K562 (cell line): ENCODE measurements at regions not wholly inside any gene's neighbourhood (a gene's known extent, or its start where the extent isn't known, plus 50 kb on each side); places are given as distances from the start of the nearest gene placed in this dataset.

Source experiments
- ATAC-seq: fragments of 200-7000 bp; cut with Tn5 transposase; 3 replicates; pipeline ENCODE4 v1.9.1; 2020; ENCODE audit warnings: moderate library complexity
- BruUV-seq: library from RNA; stranded (reverse); fragments of 400-500 nt; replicated peaks from 2 replicates; lab custom pipeline; 2021; lab: Mats Ljungman, UMichigan
- CTCF ChIA-PET: fragments of 300-600 bp; formaldehyde crosslinking; extraction: SDS; loops from one replicate; lab custom pipeline; 2021; ENCODE audit warnings: low intra/inter-chr PET ratio; lab: Yijun Ruan, JAX
- POLR2A ChIA-PET: fragments of 300-600, 350-650 bp; sonication (Branson Sonifier 250); formaldehyde crosslinking; extraction: SDS; loops from one replicate; lab custom pipeline; 2021; ENCODE audit warnings: antibody characterized with exemption, inconsistent platforms; lab: Yijun Ruan, JAX
- DNase-seq, 4 experiments: peaks; one replicate each; pipeline versions ENCODE4 v3.0.0 to v3.0.0-alpha.2; 2011 to 2018; ENCODE audit warnings: low spot score in 3 of 4, mixed read lengths in 3 of 4; ENCODE audit errors: extremely low read depth in 1 of 4
- FAIRE-seq: peaks from 2 replicates; lab custom pipeline; 2011; peaks lifted over from hg19 to GRCh38; lab: Jason Lieb, UNC
- H2AFZ ChIP-seq: 2 replicates; pipeline ENCODE4 v1.6.0; 2011; ENCODE audit warnings: low read depth, low read length, control low read depth, inconsistent platforms
- H3K27ac ChIP-seq: fragments of 200-600 bp; 3 replicates; pipeline ENCODE4 v1.8.0; 2011; ENCODE audit warnings: low read depth, mild to moderate bottlenecking, control low read depth, inconsistent platforms, low read length, moderate library complexity, mixed read lengths; ENCODE audit errors: extremely low read depth
- H3K27me3 ChIP-seq, 2 experiments: fragments of 300-600 bp in 1 of 2; 2 replicates in 1 of 2; 3 replicates in 1 of 2; pipeline versions ENCODE4 v1.6.0 to v1.8.0; 2011; ENCODE audit warnings: inconsistent platforms in 2 of 2, low read length in 2 of 2, mild to moderate bottlenecking in 1 of 2, mixed read lengths in 1 of 2, moderate library complexity in 1 of 2; ENCODE audit not compliant: control insufficient read depth in 2 of 2, insufficient read depth in 2 of 2
- H3K36me3 ChIP-seq: fragments of 300-600 bp; 3 replicates; pipeline ENCODE4 v1.8.0; 2011; ENCODE audit warnings: mild to moderate bottlenecking, low read length, inconsistent platforms; ENCODE audit not compliant: control insufficient read depth, insufficient read depth
- H3K4me1 ChIP-seq, 2 experiments: fragments of 200-600 bp in 1 of 2; replicated peaks in 1 of 2; 2 replicates in 1 of 2; 3 replicates in 1 of 2; pipeline versions ENCODE4 v1.5.1 to v1.8.0; 2011; ENCODE audit warnings: inconsistent platforms in 2 of 2, low read length in 2 of 2, mild to moderate bottlenecking in 1 of 2, mixed read lengths in 1 of 2, moderate library complexity in 1 of 2; ENCODE audit not compliant: control insufficient read depth in 2 of 2, insufficient read depth in 2 of 2
- H3K4me2 ChIP-seq: 2 replicates; pipeline ENCODE4 v1.6.1; 2011; ENCODE audit warnings: low read length, control low read depth, inconsistent platforms, mixed read lengths; ENCODE audit not compliant: insufficient read depth
- H3K4me3 ChIP-seq: fragments of 200-600 bp; sonication (generic), shearing (Covaris generic); 2 replicates; pipeline ENCODE4 v1.5.1; 2016; ENCODE audit warnings: control low read depth, inconsistent platforms
- H3K79me2 ChIP-seq: fragments of 200-600 bp; 3 replicates; pipeline ENCODE4 v1.8.0; 2011; ENCODE audit warnings: low read length, inconsistent platforms; ENCODE audit not compliant: control insufficient read depth, insufficient read depth
- H3K9ac ChIP-seq, 2 experiments: 2 replicates each; pipeline versions ENCODE4 v1.6.0 to v1.6.1; 2011; ENCODE audit warnings: low read depth in 2 of 2, low read length in 2 of 2, control low read depth in 1 of 2, inconsistent platforms in 1 of 2, mild to moderate bottlenecking in 1 of 2, mixed read lengths in 1 of 2; ENCODE audit not compliant: insufficient read depth in 1 of 2
- H3K9me1 ChIP-seq: one replicate; pipeline ENCODE4 v1.6.0; 2011; ENCODE audit warnings: inconsistent platforms, mild to moderate bottlenecking, low read length, moderate library complexity; ENCODE audit not compliant: control insufficient read depth, insufficient read depth
- H3K9me3 ChIP-seq: replicated peaks from 2 replicates; pipeline ENCODE4 v1.5.1; 2011; ENCODE audit warnings: low read depth, low read length, inconsistent platforms; ENCODE audit not compliant: control insufficient read depth, insufficient read depth
- H4K20me1 ChIP-seq: replicated peaks from 2 replicates; pipeline ENCODE4 v1.6.1; 2011; ENCODE audit warnings: low read length, inconsistent platforms, mixed read lengths; ENCODE audit not compliant: control insufficient read depth, insufficient read depth
- MCM5 ChIP-seq: fragments of 450-650 bp; IDR thresholded peaks from 2 replicates; pipeline ENCODE4 v1.6.1; 2016; ENCODE audit warnings: low read depth
- NFE2L1 ChIP-seq: fragments of 450-650 bp; IDR thresholded peaks from 2 replicates; pipeline ENCODE4 v1.6.1; 2016; ENCODE audit warnings: missing genetic modification characterization, low read depth, mild to moderate bottlenecking, missing compliant biosample characterization, moderate library complexity, borderline replicate concordance
- NR2C2 ChIP-seq, 2 experiments: fragments of 200-800 bp in 1 of 2; sonication (Bioruptor generic) in 1 of 2; sonication (generic) in 1 of 2; formaldehyde crosslinking in 1 of 2; IDR thresholded peaks; 2 replicates each; pipeline versions ENCODE4 v1.6.1 to v1.8.0; 2016 to 2022; ENCODE audit warnings: mild to moderate bottlenecking in 1 of 2, missing compliant biosample characterization in 1 of 2, missing genetic modification characterization in 1 of 2, missing genetic modification reagents in 1 of 2
- NR2F6 ChIP-seq: fragments of 450-650 bp; formaldehyde crosslinking; IDR thresholded peaks from 2 replicates; pipeline ENCODE4 v1.4.0; 2020; ENCODE audit warnings: mild to moderate bottlenecking
- ZNF444 ChIP-seq: fragments of 250-450 bp; sonication (Bioruptor Pico); IDR thresholded peaks from 2 replicates; pipeline ENCODE4 v1.4.0; 2020; ENCODE audit warnings: mild to moderate bottlenecking, moderate library complexity
- ZNF699 ChIP-seq: fragments of 250-450 bp; sonication (Bioruptor Pico); IDR thresholded peaks from 2 replicates; pipeline ENCODE4 v1.8.0; 2021; ENCODE audit warnings: mild to moderate bottlenecking, moderate library complexity; ENCODE audit not compliant: insufficient replicate concordance
- WGBS: fragments of 100-300 bp; shearing (Covaris generic); methylation state at CpG from one replicate; pipeline ENCODE4 v1.1.6; 2016; ENCODE audit warnings: low coverage, mixed read lengths; ENCODE audit not compliant: insufficient coverage; ENCODE audit errors: missing lambda C conversion rate; 5-methylcytosine and 5-hydroxymethylcytosine counted together
- in situ Hi-C: fragments of 300-500 bp; cut with MboI; formaldehyde crosslinking; loops from 4 replicates; pipeline ENCODE4 v1.15.0; 2018; ENCODE audit warnings: inconsistent platforms, mixed read lengths
- intact Hi-C: fragments of 100-400 bp; cut with micrococcal nuclease; formaldehyde crosslinking; loops from 2 replicates; pipeline ENCODE4 v1.14.2; 2022
- TF ChIP-seq, protein P1 (sequence below), 2 experiments: fragments of 450-650 bp in 1 of 2; sonication (generic) in 1 of 2; formaldehyde crosslinking in 1 of 2; IDR thresholded peaks; 2 replicates each; pipeline versions ENCODE4 v1.7.1 to v1.9.0; 2016 to 2022; ENCODE audit warnings: inconsistent platforms in 1 of 2, mild to moderate bottlenecking in 1 of 2, missing genetic modification reagents in 1 of 2
- TF ChIP-seq, protein P2 (sequence below): fragments of 250-450 bp; sonication (Bioruptor Pico); IDR thresholded peaks from 2 replicates; pipeline ENCODE4 v1.5.0; 2021
- TF ChIP-seq, protein P3 (sequence below): fragments of 200-400 bp; formaldehyde crosslinking; IDR thresholded peaks from 2 replicates; pipeline ENCODE4 v1.6.1; 2017; ENCODE audit warnings: mild to moderate bottlenecking, low read depth, low read length, moderate library complexity

DNA sequence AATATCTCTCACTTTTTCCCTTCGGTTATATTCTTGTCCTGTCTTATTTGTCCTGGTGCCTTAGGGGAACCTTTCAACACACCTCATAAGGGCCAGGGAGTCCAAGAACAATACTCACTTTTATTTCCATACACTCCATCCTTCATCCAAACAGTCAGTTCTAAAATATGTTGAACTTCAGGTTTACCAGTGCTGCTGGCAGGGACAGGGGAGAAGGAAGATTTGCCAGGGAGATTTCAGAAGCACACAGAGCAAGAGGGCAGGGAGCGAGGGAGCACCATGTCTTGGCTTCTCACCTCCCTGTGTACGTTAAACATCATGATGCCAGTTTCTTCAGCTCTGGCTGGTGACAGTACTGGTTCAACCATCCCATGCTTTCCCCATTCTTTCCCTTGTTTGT, 631.1 kb upstream of the FAT1 start:
- Histone ChIP-seq H4K20me1 (no peaks in the 10 kb centered on the region), H3K4me2 (no peak overlapping the region), H3K27me3 (no peaks in the 10 kb centered on the region), H2AFZ (no peak overlapping the region), H3K27ac (no peak overlapping the region), H3K4me3 (no peak overlapping the region), H3K4me1 (no peaks in the 10 kb centered on the region), H3K9ac (no peak overlapping the region), H3K9me1 (no peaks in the 10 kb centered on the region), H3K79me2 (no peaks in the 10 kb centered on the region), H3K36me3 (no peaks in the 10 kb centered on the region), H3K9me3 (no peaks in the 10 kb centered on the region)
- 4% methylated on average over 3 of the region's 3 CpGs for WGBS
- ATAC-seq, result no peak
- BruUV-seq, result no TSS peak
- POLR2A ChIA-PET, result no interaction called here
- FAIRE-seq, result no peak
- DNase-seq, result no peak
- intact Hi-C loops (no loop called here), in situ Hi-C loops (no loop called here)
- CTCF ChIA-PET, result no interaction called here
- TF ChIP-seq ZNF699 (CRISPR knock-in tag) (no peak), NR2F6 (no peak), NR2C2 (CRISPR knock-in tag; IDR thresholded peaks at IDR 0.05) (no peak), NR2C2 (tag; IDR thresholded peaks at IDR 0.05) (no peak), ZNF444 (no peak), MCM5 (no peak), NFE2L1 (tag) (no peak)
- TF ChIP-seq, protein P1, sequence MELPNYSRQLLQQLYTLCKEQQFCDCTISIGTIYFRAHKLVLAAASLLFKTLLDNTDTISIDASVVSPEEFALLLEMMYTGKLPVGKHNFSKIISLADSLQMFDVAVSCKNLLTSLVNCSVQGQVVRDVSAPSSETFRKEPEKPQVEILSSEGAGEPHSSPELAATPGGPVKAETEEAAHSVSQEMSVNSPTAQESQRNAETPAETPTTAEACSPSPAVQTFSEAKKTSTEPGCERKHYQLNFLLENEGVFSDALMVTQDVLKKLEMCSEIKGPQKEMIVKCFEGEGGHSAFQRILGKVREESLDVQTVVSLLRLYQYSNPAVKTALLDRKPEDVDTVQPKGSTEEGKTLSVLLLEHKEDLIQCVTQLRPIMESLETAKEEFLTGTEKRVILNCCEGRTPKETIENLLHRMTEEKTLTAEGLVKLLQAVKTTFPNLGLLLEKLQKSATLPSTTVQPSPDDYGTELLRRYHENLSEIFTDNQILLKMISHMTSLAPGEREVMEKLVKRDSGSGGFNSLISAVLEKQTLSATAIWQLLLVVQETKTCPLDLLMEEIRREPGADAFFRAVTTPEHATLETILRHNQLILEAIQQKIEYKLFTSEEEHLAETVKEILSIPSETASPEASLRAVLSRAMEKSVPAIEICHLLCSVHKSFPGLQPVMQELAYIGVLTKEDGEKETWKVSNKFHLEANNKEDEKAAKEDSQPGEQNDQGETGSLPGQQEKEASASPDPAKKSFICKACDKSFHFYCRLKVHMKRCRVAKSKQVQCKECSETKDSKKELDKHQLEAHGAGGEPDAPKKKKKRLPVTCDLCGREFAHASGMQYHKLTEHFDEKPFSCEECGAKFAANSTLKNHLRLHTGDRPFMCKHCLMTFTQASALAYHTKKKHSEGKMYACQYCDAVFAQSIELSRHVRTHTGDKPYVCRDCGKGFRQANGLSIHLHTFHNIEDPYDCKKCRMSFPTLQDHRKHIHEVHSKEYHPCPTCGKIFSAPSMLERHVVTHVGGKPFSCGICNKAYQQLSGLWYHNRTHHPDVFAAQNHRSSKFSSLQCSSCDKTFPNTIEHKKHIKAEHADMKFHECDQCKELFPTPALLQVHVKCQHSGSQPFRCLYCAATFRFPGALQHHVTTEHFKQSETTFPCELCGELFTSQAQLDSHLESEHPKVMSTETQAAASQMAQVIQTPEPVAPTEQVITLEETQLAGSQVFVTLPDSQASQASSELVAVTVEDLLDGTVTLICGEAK (IDR thresholded peaks at IDR 0.05), result no peak
- TF ChIP-seq, protein P1 (CRISPR knock-in tag; IDR thresholded peaks at IDR 0.05), result no peak
- TF ChIP-seq, protein P2, sequence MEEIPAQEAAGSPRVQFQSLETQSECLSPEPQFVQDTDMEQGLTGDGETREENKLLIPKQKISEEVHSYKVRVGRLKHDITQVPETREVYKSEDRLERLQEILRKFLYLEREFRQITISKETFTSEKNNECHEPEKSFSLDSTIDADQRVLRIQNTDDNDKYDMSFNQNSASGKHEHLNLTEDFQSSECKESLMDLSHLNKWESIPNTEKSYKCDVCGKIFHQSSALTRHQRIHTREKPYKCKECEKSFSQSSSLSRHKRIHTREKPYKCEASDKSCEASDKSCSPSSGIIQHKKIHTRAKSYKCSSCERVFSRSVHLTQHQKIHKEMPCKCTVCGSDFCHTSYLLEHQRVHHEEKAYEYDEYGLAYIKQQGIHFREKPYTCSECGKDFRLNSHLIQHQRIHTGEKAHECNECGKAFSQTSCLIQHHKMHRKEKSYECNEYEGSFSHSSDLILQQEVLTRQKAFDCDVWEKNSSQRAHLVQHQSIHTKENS, result no peak
- TF ChIP-seq, protein P3, sequence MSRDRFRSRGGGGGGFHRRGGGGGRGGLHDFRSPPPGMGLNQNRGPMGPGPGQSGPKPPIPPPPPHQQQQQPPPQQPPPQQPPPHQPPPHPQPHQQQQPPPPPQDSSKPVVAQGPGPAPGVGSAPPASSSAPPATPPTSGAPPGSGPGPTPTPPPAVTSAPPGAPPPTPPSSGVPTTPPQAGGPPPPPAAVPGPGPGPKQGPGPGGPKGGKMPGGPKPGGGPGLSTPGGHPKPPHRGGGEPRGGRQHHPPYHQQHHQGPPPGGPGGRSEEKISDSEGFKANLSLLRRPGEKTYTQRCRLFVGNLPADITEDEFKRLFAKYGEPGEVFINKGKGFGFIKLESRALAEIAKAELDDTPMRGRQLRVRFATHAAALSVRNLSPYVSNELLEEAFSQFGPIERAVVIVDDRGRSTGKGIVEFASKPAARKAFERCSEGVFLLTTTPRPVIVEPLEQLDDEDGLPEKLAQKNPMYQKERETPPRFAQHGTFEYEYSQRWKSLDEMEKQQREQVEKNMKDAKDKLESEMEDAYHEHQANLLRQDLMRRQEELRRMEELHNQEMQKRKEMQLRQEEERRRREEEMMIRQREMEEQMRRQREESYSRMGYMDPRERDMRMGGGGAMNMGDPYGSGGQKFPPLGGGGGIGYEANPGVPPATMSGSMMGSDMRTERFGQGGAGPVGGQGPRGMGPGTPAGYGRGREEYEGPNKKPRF, result no peak
